PC-3 (cell line): ENCODE measurements at regions not wholly inside any gene's neighbourhood (a gene's known extent, or its start where the extent isn't known, plus 50 kb on each side); places are given as distances from the start of the nearest gene placed in this dataset.

Source experiments
- EZH2 ChIP-seq: fragments of 300-600 bp; sonication (generic); IDR thresholded peaks from one replicate; pipeline ENCODE4 v1.6.1; 2017; ENCODE audit warnings: antibody characterized with exemption, mild to moderate bottlenecking, low read length; ENCODE audit not compliant: unreplicated experiment
- TF ChIP-seq, protein P1 (sequence below): fragments of 300-600 bp; sonication (generic); conservative IDR thresholded peaks from 2 replicates; pipeline ENCODE4 v1.5.1; 2017; ENCODE audit warnings: antibody characterized with exemption, low read depth, mild to moderate bottlenecking, low read length

DNA sequence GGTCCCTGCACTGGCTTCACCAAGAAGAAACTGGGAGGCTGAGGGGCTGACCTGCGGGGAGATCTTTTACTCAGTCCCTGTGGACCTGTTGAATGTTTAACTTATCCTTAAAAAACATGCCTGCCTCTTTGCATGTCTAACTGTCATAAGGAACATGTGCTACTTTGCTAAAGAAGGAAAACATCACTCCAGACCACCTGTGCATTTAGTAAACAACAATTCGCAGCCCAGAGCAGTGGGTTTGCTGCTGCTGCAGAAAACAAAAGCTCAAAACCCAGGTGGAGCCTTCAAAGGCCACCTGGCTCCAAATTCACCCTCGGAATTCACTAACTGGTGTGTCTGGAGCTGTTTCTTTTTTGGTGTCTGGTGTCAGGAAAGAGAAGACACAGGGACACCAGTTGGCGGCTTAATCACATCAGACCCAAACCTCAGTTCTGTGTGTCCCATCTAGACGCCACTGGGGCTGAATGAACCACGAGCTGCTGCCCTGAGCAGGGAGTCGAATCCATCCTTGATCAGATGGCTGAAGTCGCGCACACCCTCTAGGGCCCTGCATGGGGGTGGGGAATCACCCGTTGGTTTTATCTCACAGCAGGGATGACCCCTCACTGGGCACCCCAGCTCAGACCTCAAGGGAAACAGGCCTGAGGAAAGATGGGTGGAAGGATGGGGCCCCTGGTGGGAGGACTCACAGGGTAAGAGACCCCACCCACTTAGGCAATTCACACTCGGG is 344.3 kb downstream of the PREX1 start:
- TF ChIP-seq, protein P1, sequence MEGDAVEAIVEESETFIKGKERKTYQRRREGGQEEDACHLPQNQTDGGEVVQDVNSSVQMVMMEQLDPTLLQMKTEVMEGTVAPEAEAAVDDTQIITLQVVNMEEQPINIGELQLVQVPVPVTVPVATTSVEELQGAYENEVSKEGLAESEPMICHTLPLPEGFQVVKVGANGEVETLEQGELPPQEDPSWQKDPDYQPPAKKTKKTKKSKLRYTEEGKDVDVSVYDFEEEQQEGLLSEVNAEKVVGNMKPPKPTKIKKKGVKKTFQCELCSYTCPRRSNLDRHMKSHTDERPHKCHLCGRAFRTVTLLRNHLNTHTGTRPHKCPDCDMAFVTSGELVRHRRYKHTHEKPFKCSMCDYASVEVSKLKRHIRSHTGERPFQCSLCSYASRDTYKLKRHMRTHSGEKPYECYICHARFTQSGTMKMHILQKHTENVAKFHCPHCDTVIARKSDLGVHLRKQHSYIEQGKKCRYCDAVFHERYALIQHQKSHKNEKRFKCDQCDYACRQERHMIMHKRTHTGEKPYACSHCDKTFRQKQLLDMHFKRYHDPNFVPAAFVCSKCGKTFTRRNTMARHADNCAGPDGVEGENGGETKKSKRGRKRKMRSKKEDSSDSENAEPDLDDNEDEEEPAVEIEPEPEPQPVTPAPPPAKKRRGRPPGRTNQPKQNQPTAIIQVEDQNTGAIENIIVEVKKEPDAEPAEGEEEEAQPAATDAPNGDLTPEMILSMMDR, result no peak
- TF ChIP-seq EZH2, result no peak
